Ecto neural progenitor cell (in vitro differentiated cells): ENCODE measurements at regions not wholly inside any gene's neighbourhood (a gene's known extent, or its start where the extent isn't known, plus 50 kb on each side); places are given as distances from the start of the nearest gene placed in this dataset.

Experiments used
- DNase-seq: peaks from one replicate; pipeline ENCODE4 v3.0.0-alpha.2; 2018; ENCODE audit warnings: low spot score

- no peak for DNase-seq
These were observed 351.8 kb upstream of the ANO3 start for GRCh38 chr11:25980091-25980490.

- no peak for DNase-seq
These were observed 349.9 kb upstream of the ANO3 start for GRCh38 chr11:25981998-25982397.

- DNase-seq = no peak
These were observed 348.6 kb upstream of the ANO3 start for GRCh38 chr11:25983280-25983679.

GRCh38 chr11:25988178-25988577, 343.8 kb upstream of the ANO3 start:
- no peak for DNase-seq

- no peak for DNase-seq
These were observed 341.5 kb upstream of the ANO3 start for GRCh38 chr11:25990406-25990805.

- no peak for DNase-seq
These were observed 340.5 kb upstream of the ANO3 start for GRCh38 chr11:25991476-25991875.

- DNase-seq = no peak
These were observed 339.6 kb upstream of the ANO3 start for GRCh38 chr11:25992294-25992693.

- no peak for DNase-seq
These were observed 338.9 kb upstream of the ANO3 start for GRCh38 chr11:25993016-25993415.

GRCh38 chr11:26011474-26011873, 320.5 kb upstream of the ANO3 start:
- DNase-seq = no peak

GRCh38 chr11:26014456-26015115, 317.3 kb upstream of the ANO3 start:
- no peak for DNase-seq

GRCh38 chr11:26017322-26017860, 314.5 kb upstream of the ANO3 start:
- no peak for DNase-seq

GRCh38 chr11:26017903-26018302, 314.0 kb upstream of the ANO3 start:
- DNase-seq = no peak

- DNase-seq = no peak
These were observed 313.6 kb upstream of the ANO3 start for GRCh38 chr11:26018336-26018735.

- no peak for DNase-seq
These were observed 312.5 kb upstream of the ANO3 start for GRCh38 chr11:26019386-26019785.

- no peak for DNase-seq
These were observed 310.9 kb upstream of the ANO3 start for GRCh38 chr11:26021017-26021416.

GRCh38 chr11:26023057-26023456, 308.9 kb upstream of the ANO3 start:
- no peak for DNase-seq

- DNase-seq = no peak
These were observed 306.3 kb upstream of the ANO3 start for GRCh38 chr11:26025676-26026075.

GRCh38 chr11:26026078-26026477, 305.9 kb upstream of the ANO3 start:
- no peak for DNase-seq

- no peak for DNase-seq
These were observed 304.0 kb upstream of the ANO3 start for GRCh38 chr11:26027887-26028286.

- DNase-seq = no peak
These were observed 303.5 kb upstream of the ANO3 start for GRCh38 chr11:26028393-26028911.

- no peak for DNase-seq
These were observed 301.5 kb upstream of the ANO3 start for GRCh38 chr11:26030399-26030798.

- no peak for DNase-seq
These were observed 299.7 kb upstream of the ANO3 start for GRCh38 chr11:26032241-26032640.

- DNase-seq = no peak
These were observed 296.2 kb upstream of the ANO3 start for GRCh38 chr11:26035696-26036095.

- DNase-seq = no peak
These were observed 294.2 kb upstream of the ANO3 start for GRCh38 chr11:26037716-26038115.
